GM12875 (cell line): ENCODE measurements at regions not wholly inside any gene's neighbourhood (a gene's known extent, or its start where the extent isn't known, plus 50 kb on each side); places are given as distances from the start of the nearest gene placed in this dataset.

Source experiments
- H3K4me3 ChIP-seq: one replicate; pipeline ENCODE4 v1.5.1; 2011; ENCODE audit warnings: low read depth, low read length, control low read depth
- CTCF ChIP-seq: IDR thresholded peaks from 2 replicates; pipeline ENCODE4 v1.5.1; 2011; ENCODE audit warnings: low read depth, mild to moderate bottlenecking, control low read depth, inconsistent platforms, low read length, moderate library complexity, borderline replicate concordance; ENCODE audit not compliant: insufficient read depth

- TF ChIP-seq CTCF = no peak
- no peak overlapping the region for H3K4me3 ChIP-seq
Measured at GRCh38 chrX:16454926-16455325, 195.0 kb upstream of the S100G start.

DNA sequence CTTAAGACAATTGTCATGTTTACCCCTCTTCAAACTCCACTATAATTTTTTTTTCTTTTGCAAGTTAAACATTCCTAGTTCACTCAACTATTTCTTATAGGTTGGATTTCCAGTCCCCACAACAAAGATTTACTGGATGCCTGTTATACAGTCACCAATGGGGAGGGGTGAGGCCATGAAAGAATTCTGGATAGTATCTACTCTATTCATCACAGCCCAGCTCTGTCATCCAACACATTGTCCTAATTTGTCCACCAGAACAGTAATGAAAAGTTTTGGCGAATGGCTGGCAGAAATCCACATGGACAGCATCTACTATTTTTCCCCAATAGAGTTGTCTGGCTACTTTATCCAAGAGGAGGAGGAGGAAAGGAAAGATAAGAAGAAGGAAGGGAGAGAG, 192.7 kb upstream of the S100G start:
- no peak for TF ChIP-seq CTCF
- H3K4me3 ChIP-seq = no peak overlapping the region

GRCh38 chrX:16458208-16458607, 191.8 kb upstream of the S100G start:
- H3K4me3 ChIP-seq = no peak overlapping the region
- TF ChIP-seq CTCF = no peak

GRCh38 chrX:16459008-16459407, 190.9 kb upstream of the S100G start:
- no peak overlapping the region for H3K4me3 ChIP-seq
- no peak for TF ChIP-seq CTCF

GRCh38 chrX:16461968-16462367, 188.0 kb upstream of the S100G start:
- H3K4me3 ChIP-seq = no peak overlapping the region
- no peak for TF ChIP-seq CTCF

DNA sequence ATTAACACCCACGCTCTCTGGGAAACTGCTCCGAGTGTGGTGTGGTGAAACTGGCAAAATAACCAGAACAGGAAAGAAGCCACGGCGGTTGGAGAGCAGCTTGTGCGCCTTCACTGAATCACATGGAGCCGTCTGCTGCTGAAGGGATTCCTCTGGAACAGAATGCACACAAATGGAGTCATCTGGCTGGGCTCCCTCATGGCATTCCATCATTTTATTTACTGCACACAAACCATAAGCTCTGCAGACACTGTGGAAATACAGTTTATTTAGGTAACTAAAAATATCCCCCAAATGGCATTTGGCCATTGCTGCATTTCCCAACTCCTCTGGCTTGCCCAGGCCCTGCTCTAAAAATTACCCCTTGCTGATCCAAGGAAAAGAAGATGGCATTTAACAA, 187.0 kb upstream of the S100G start:
- no peak overlapping the region for H3K4me3 ChIP-seq
- TF ChIP-seq CTCF = no peak

GRCh38 chrX:16464369-16464768, 185.6 kb upstream of the S100G start:
- H3K4me3 ChIP-seq = no peak overlapping the region
- TF ChIP-seq CTCF = no peak
